ENCODE measurements at regions not wholly inside any gene's neighbourhood (a gene's known extent, or its start where the extent isn't known, plus 50 kb on each side); places are given as distances from the start of the nearest gene placed in this dataset.
"Not testable (repeated sequence)": the region's sequence is repeated elsewhere in the genome, so short reads cannot be mapped to it uniquely, and the experiment has no call there.

- DNase-seq (ENCODE audit: low read depth in 2 of 2), result no peak
These were observed 371.8 kb upstream of the RPS23 start for GRCh38 chr5:82649943-82650342.

GRCh38 chr5:82644766-82645165, 366.6 kb upstream of the RPS23 start:
- DNase-seq (ENCODE audit: low read depth in 2 of 2), result no peak

GRCh38 chr5:82644229-82644628, 366.1 kb upstream of the RPS23 start:
- no peak for DNase-seq (ENCODE audit: low read depth in 2 of 2)

- no peak for DNase-seq (ENCODE audit: low read depth in 2 of 2)
These were observed 364.2 kb upstream of the RPS23 start for GRCh38 chr5:82642313-82642712.

GRCh38 chr5:82641331-82642003, 363.3 kb upstream of the RPS23 start:
- peak; percentile 79 to 80 for DNase-seq (ENCODE audit: low read depth in 2 of 2)

GRCh38 chr5:82640916-82641315, 362.8 kb upstream of the RPS23 start:
- DNase-seq (ENCODE audit: low read depth in 2 of 2), result no peak

- DNase-seq (ENCODE audit: low read depth in 2 of 2), result peak in 1 of 2 experiments; percentile 10
These were observed 361.4 kb upstream of the RPS23 start for GRCh38 chr5:82639393-82640144.

GRCh38 chr5:82636591-82636990, 358.4 kb upstream of the RPS23 start:
- DNase-seq (ENCODE audit: low read depth in 2 of 2), result no peak

GRCh38 chr5:82635561-82636288, 357.6 kb upstream of the RPS23 start:
- DNase-seq (ENCODE audit: low read depth in 2 of 2), result peak; percentile 47 to 56

GRCh38 chr5:82628364-82628910, 350.3 kb upstream of the RPS23 start:
- DNase-seq (ENCODE audit: low read depth in 2 of 2), result no peak

- DNase-seq (ENCODE audit: low read depth in 2 of 2), result not testable (repeated sequence)
These were observed 348.9 kb upstream of the RPS23 start for GRCh38 chr5:82626905-82627591.

- not testable (repeated sequence) for DNase-seq (ENCODE audit: low read depth in 2 of 2)
These were observed 347.9 kb upstream of the RPS23 start for GRCh38 chr5:82626012-82626411.

- no peak for DNase-seq (ENCODE audit: low read depth in 2 of 2)
These were observed 345.9 kb upstream of the RPS23 start for GRCh38 chr5:82624062-82624461.

- no peak for DNase-seq (ENCODE audit: low read depth in 2 of 2)
These were observed 344.8 kb upstream of the RPS23 start for GRCh38 chr5:82622711-82623514.

GRCh38 chr5:82622205-82622604, 344.1 kb upstream of the RPS23 start:
- DNase-seq (ENCODE audit: low read depth in 2 of 2), result no peak

- no peak for DNase-seq (ENCODE audit: low read depth in 2 of 2)
These were observed 342.9 kb upstream of the RPS23 start for GRCh38 chr5:82620957-82621600.

GRCh38 chr5:82619097-82619496, 340.9 kb upstream of the RPS23 start:
- no peak for DNase-seq (ENCODE audit: low read depth in 2 of 2)

GRCh38 chr5:82614706-82615105, 336.6 kb upstream of the RPS23 start:
- DNase-seq (ENCODE audit: low read depth in 2 of 2), result no peak

GRCh38 chr5:82613891-82614290, 335.7 kb upstream of the RPS23 start:
- no peak for DNase-seq (ENCODE audit: low read depth in 2 of 2)

- DNase-seq (ENCODE audit: low read depth in 2 of 2), result no peak
These were observed 332.5 kb upstream of the RPS23 start for GRCh38 chr5:82610686-82611085.
